Ovary (tissue), 3 donors: ENCODE measurements at regions not wholly inside any gene's neighbourhood (a gene's known extent, or its start where the extent isn't known, plus 50 kb on each side); places are given as distances from the start of the nearest gene placed in this dataset.

Experiments
- EP300 ChIP-seq: sonication (generic); formaldehyde crosslinking; IDR thresholded peaks from one replicate; pipeline ENCODE4 v1.6.1; 2017; ENCODE audit warnings: antibody characterized with exemption
- POLR2A ChIP-seq: fragments of 450-650 bp; IDR thresholded peaks from one replicate; pipeline ENCODE4 v1.6.1; 2017; ENCODE audit warnings: antibody characterized with exemption, mild to moderate bottlenecking, moderate library complexity
- TF ChIP-seq, protein P1 (sequence below), 3 donors: fragments of 450-650 bp in 2 of 3; fragments of 200-600 bp in 1 of 3; IDR thresholded peaks; one replicate each; pipeline versions ENCODE4 v1.5.1 to v1.8.0; 2016 to 2022; ENCODE audit warnings: antibody characterized with exemption in 3 of 3, mild to moderate bottlenecking in 1 of 3
- donor health status: DM: no; HTN: no; CAD: no.

DNA sequence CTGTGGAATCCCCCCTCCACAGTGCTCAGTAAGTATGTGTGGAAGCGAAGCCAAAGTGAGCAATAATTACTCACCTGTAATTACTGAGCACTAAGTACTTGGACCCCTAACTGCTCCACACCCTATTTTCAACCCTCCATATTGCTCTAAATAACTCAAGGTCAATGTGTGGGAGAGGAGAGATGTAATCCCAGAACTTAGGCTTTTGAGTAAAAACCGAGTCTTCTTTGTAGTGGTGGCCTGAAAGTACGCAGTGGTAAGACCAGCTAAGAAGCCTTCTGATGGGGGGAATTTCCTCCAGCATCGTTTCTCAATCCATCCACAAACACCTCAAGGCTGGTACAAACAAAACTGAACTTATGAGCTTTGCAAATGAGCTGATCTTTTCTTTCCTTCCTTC, 551.6 kb downstream of the ZEB2 start:
- TF ChIP-seq, protein P1, sequence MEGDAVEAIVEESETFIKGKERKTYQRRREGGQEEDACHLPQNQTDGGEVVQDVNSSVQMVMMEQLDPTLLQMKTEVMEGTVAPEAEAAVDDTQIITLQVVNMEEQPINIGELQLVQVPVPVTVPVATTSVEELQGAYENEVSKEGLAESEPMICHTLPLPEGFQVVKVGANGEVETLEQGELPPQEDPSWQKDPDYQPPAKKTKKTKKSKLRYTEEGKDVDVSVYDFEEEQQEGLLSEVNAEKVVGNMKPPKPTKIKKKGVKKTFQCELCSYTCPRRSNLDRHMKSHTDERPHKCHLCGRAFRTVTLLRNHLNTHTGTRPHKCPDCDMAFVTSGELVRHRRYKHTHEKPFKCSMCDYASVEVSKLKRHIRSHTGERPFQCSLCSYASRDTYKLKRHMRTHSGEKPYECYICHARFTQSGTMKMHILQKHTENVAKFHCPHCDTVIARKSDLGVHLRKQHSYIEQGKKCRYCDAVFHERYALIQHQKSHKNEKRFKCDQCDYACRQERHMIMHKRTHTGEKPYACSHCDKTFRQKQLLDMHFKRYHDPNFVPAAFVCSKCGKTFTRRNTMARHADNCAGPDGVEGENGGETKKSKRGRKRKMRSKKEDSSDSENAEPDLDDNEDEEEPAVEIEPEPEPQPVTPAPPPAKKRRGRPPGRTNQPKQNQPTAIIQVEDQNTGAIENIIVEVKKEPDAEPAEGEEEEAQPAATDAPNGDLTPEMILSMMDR (IDR thresholded peaks at IDR 0.05) = no peak
- no peak for TF ChIP-seq EP300
- no peak for TF ChIP-seq POLR2A
